DMS114 treated with DMSO at 0.1 percent for 48 hours (cell line): ENCODE measurements at regions not wholly inside any gene's neighbourhood (a gene's known extent, or its start where the extent isn't known, plus 50 kb on each side); places are given as distances from the start of the nearest gene placed in this dataset.
"Not testable (repeated sequence)": the region's sequence is repeated elsewhere in the genome, so short reads cannot be mapped to it uniquely, and the experiment has no call there.

Source experiments
- DNase-seq: peaks from one replicate; lab custom pipeline; 2025; ENCODE audit not compliant: unreplicated experiment; lab: John Stamatoyannopoulos, UW

DNA sequence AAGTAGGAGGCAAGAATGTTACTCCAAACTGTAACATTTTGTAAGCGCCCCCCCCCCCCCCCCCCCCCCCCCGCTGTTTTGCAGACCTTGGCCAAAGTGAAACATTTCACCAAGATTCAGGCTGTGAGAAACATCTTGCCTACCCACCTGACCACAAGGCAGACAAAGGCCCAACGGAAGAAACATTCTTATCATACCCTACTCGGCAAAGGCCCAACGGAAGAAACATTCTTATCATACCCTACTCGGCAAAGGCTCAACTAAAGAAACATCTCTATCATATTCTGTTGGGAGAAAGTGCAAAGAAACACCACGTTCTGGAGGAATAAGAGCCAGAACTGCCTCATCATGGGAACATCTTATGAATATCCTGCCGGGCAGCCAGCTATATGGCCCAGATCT is 117.1 kb downstream of the JRKL start:
- no peak for DNase-seq

DNA sequence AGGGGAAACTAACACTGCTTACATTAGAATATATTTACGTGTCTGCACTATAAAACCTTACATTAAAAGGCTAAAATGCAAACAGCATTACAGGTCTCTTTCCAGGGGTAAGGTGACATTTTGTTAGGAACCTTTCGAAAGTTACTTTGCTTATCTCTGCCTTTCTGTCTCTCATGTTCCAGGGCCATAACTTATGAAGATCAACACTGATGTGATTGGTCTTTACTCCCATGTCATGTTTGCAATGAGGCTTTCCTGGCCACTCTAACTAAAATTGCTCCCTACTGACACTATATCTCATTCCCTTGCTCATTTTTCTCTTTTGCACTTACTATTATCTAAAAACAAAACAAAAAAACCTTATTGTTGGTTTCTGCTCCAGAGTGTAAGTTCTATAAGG is 119.0 kb downstream of the JRKL start:
- no peak for DNase-seq

DNA sequence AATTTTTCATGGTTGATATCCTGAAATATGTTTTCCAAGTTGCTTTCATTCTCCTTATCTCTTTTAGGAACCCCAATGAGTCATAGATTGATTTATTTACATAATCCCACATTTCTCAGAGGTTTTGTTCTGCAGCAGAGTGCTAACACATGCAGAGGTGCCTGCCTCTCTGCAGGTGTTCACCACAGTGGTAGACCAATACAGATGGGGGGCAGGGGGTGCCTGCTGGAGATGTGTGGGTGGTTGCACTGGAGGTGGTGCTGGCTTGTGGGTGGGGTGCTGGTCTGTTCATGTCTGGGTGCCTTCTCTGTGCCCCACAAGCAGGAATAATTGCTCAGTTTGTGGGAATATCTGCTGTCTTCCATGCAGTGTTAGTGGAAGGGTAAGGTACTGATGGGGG is 131.1 kb downstream of the JRKL start:
- no peak for DNase-seq

DNA sequence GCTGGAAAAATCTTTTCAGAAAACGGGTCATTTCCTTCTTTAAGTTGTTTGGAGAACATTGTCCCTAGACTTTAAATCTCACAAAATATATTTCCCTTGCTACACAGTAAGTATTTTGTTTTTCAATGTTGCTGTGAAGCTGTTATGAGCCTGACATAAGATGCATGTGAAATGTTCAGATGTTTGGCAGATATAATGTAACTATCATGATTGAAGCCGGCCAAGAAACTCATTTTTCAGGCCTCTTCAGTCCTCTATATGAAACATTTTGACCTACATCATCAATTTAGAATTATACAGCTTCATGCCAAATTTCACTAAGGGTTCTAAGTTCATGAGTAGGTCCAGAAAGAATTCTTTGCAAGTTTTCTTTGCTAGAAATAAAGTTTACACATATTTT is 133.8 kb downstream of the JRKL start:
- no peak for DNase-seq

DNA sequence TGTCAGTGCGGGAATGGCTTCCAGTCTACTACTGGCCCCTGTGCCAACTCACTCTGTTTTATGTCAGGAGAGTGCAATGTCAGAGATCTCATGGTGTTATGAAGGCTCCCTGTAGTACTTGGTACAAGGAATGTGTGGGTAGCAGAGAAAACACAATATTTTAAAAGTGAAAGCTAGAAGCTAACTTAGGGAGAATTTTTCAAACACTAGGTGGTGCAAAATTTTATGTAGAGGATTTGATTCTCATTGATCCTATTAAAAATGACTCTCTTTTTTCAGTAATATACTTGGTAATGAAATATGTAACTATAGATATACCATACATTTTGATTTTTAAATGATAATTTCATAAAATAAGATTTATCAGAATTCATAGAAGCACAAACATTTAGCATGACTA is 134.7 kb downstream of the JRKL start:
- no peak for DNase-seq

DNA sequence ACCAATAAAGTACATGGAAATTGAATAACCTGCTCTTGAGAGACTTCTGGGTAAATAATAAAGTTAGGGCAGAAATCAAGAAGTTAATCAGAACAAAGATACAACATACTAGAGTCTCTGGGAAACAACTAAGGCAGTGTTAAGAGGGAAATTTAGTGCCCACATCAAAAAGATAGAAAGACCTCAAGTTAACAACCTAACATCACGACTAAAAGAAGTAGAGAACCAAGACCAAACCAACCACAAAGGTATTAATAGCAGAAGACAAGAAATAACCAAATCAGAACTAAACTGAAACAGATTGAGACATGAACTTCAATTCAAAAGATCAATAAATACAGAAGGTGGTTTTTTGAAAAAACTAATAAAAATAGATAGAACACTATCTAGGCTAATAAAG is 140.7 kb downstream of the JRKL start:
- DNase-seq = no peak

DNA sequence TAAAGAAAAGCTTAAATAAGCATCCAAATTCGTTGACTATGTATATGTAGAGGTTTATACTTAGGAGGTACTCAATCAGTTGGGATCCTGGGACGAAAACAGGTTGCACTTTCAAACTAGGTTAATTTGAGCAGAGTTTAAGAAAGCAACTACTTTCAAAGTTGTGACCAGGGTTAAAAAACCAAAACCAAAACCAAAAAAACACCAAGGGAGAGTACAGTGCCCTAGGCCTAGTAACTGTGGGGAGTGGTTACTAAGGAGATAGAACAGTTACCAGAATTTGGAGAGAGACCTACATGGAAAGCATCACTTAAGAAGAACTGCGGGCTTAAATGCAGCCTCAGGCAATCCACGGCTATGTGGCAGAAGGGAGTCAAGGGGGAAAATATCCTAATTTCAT is 148.3 kb downstream of the JRKL start:
- DNase-seq = no peak

DNA sequence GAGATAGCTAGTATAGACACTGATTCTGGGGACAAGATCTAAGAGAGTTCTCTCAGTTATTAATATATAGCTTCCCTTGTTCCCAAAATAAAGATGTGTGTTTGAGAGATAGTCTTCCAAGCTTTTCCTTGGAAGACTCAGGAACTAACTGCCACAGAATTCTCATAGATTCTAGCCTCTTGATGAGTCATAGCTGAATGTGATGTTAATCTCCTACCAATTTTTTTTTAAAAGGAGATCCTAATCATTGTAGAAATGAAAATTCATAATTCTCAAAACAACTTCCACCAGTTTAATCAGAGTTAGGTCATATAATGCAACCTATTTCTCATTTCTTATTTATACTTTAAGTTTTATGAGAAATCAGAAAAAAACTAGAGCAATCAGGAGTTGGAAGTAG is 148.8 kb downstream of the JRKL start:
- DNase-seq = no peak

DNA sequence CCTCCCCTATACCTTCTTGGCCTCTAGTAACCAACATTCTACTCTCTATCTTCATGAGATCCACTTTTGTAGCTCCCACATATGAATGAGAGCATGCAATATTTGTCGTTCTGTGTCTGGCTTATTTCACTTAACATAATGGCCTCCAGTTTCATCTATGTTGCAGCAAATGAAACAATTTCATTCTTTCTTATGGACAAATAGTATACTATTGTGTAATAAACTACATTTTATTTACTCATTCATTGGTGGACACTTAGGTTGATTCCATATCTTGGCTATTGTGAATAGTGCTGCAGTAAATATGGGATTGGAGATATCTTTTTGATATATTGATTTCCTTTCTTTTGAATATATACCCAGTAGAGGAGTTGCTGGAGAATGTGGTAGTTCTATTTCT is 151.1 kb downstream of the JRKL start:
- DNase-seq = no peak

DNA sequence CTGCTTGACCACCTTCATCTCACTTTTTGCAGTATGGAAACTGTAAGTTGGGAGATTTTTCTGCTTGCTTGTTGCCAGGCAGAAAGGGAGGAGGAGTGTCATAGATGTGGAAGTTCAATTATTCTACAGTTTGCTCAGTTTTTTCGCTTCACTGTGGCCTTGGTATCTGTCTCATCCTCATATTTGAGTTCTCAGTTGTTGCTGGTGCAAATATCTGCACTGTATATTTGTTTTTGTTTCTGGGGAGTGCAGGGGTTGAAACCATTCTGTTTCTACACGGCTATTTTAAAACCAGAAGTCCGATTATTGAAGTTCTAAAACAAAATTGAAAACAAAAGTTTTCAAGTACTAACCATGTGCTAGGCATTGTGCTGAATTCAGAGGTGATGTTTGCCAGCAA is 153.4 kb downstream of the JRKL start:
- DNase-seq = no peak

DNA sequence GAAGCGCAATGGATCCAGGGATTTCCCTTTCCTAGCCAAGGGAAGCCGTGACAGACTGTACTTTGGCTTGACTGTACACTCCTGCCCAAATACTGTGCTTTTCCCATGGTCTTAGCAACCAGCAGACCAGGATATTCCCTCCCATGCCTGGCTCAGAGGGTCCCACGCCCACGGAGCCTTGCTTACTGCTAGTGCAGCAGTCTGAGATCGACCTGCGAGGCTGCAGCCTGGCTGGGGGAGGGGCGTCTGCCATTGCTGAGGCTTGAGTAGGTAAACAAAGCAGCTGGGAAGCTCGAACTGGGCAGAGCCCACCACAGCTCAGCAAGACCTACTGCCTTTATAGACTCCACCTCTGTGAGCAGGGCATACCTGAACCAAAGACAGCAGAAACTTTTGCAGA is 155.4 kb downstream of the JRKL start:
- not testable (repeated sequence) for DNase-seq

DNA sequence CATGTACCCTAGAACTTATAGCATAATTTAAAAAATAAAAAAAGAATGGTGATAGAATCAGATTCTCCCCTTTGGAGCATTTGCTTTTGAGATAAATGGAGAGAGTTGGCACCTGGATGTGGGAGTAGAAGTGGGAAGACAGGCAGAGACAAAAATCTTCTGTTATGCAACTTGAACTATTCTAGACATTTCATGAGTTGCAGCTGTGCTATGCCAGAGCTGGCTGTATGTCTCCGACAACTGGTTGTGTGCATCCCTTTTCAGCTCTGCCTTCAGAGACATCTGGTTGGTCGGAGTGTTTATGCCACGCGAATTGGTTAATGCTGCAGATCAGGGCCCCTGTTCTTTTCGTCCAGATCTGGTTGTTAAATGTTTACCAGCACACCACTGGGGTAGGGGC is 161.3 kb downstream of the JRKL start:
- no peak for DNase-seq

DNA sequence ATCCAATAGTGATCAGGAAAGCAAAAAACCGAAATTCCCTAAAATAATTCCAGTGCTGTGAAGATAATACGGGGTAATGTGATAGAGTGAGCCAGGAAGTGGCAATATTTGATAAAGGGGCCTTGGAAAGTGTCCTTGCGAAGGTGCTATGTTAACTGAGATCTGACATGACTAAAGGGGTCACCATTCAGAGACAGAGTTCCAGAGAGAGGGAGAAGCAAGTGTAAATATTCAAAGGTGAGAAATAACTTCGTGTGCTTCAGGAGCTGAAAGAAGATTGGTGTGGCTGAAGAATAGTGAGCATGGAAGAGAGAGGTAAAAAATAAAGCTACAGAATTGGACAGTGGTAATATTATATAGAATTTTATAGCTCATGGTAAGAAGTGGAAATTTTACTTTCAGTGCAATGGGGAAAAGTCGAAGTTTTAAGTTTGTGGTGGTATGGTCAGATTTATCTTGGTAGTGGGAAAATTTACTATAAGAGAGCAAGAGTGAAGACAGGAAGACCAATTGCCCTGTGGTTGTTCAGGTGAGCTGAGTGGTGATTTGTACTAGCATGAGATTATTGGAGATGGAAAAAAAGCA is 164.5 kb downstream of the JRKL start:
- DNase-seq = no peak

DNA sequence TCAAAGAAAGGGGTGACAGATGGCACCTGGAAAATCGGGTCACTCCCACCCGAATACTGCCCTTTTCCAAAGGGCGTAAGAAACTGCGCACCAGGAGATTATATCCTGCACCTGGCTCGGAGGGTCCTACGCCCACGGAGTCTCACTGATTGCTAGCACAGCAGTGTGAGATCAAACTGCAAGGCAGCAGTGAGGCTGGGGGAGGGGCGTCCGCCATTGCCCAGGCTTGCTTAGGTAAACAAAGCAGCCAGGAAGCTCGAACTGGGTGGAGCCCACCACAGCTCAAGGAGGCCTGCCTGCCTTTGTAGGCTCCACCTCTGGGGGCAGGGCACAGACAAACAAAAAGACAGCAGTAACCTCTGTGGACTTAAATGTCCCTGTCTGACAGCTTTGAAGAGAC is 166.0 kb downstream of the JRKL start:
- not testable (repeated sequence) for DNase-seq

DNA sequence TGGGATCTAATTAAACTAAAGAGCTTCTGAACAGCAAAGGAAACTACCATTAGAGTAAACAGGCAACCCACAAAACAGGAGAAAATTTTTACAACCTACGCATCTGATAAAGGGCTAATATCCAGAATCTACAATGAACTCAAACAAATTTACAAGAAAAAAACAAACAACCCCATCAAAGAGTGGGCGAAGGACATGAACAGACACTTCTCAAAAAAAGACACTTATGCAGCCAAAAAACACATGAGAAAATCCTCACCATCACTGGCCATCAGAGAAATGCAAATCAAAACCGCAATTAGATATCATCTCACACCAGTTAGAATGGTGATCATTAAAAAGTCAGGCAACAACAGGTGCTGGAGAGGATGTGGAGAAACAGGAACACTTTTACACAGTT is 170.9 kb downstream of the JRKL start:
- DNase-seq = not testable (repeated sequence)

DNA sequence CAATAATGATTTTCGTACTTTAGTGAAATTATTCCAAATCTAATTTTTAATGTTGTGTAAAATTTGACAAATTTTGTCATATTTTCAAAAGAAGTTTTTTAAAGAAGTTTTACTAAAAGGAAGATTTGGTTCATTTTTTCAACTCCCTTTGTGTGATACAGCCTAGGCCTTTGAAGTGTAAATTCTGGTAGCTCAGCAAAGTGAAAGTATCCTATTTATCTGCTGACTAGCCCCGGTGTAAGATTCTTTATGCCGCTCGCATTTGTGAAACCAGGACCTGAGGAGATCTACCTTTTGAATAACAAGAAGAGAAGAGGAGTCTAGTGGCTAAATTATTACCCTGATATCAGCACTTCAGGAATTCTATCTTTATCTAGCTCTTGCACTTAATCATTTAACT is 177.4 kb downstream of the JRKL start:
- DNase-seq = no peak

DNA sequence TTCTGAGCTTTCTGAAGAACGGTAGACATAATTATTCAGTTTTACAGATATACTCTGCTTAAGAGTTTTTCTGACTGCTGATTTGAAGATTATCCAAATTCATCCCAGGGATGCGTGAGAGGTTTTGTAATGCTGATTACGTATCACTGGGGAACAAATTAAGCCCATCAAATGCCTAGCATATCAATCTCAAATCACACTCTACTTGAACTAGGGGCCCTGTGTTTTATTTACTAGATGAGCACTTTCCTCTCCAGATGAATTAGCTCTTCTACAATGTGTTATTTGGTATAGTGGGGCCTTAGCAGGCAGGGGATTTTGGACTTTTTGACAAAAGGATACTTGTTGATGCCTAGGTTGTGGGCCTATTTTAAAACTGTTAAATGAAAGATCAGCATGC is 177.9 kb downstream of the JRKL start:
- no peak for DNase-seq

DNA sequence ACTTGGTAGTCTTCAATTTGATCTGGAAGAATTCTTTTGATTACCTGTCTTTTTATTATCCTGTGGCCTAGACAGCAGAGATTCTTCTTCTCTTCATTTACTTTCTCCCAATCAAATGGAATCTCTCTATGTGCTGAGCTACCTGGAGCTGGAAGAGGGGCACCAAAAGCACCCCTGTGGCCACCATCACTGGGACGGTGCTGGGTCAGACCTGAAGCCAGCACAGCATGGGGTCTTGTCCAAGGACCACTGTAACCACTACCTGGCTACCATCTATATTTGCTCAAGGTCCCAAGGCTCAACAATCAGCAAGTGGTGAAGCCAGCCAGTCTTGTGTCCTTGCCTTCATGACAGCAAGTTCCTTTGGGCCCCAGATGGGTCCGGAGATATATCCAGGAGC is 186.6 kb downstream of the JRKL start:
- DNase-seq = no peak

DNA sequence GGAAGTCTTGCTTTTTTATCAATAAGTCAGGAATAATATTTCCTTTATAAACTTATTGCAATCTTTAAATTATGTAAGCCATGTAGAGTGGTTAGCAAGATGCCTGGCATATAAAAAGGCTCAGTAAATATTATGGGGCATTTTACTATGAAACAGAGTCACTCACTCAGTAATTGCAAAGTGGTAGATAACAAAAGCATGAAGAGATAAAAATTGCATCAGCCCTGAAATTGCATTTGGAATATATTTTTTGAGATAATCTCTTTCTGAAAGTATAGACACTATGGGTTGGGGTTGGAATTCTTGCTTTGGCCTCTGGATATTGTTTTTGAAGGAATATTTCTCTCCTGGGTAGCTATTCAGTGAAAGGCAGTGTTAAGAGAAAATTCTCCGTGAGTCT is 188.6 kb downstream of the JRKL start:
- no peak for DNase-seq

DNA sequence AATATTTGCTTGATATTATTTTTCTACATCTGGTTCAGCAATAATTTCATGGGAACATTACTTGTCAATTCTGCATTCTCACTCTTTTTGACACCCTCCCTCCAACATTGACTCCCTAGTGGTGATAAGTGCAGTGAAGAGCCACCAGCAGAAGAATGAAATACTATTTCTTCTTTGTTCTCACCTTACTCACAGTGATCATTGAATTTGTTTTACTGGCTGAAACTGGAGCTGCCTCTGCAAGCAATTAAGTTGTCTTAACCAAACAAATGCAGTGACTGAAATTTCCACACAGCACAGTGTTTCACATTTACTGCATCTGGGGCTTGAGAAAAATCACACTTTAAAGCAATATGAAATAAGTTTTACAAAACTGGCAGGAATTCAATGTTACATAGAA is 189.8 kb downstream of the JRKL start:
- DNase-seq = no peak

DNA sequence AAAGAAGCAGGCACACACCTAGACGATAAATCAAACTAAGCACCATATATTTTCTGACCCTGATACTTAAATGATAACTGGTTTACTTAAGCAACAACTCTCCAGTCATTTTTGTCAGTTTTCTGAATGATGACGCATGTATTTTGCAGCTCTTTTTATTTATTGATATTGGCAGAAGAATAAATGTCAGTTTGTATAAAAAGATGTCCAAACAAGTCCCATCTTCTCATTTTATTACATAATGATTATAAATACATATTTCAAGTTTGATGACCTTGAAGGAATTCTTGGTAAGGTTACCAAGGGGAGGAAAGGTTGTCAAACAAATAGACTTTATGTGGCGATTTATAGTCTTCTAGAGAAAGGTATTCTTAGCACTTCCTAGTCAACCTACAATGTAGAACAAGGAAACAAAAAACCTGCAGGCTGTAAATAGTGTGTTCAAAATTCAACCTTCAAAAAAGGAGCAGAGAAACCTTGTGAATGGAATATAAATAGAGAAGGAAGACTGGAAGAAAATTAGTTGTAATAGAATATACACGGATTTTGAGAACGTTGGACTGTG is 190.7 kb downstream of the JRKL start:
- no peak for DNase-seq

DNA sequence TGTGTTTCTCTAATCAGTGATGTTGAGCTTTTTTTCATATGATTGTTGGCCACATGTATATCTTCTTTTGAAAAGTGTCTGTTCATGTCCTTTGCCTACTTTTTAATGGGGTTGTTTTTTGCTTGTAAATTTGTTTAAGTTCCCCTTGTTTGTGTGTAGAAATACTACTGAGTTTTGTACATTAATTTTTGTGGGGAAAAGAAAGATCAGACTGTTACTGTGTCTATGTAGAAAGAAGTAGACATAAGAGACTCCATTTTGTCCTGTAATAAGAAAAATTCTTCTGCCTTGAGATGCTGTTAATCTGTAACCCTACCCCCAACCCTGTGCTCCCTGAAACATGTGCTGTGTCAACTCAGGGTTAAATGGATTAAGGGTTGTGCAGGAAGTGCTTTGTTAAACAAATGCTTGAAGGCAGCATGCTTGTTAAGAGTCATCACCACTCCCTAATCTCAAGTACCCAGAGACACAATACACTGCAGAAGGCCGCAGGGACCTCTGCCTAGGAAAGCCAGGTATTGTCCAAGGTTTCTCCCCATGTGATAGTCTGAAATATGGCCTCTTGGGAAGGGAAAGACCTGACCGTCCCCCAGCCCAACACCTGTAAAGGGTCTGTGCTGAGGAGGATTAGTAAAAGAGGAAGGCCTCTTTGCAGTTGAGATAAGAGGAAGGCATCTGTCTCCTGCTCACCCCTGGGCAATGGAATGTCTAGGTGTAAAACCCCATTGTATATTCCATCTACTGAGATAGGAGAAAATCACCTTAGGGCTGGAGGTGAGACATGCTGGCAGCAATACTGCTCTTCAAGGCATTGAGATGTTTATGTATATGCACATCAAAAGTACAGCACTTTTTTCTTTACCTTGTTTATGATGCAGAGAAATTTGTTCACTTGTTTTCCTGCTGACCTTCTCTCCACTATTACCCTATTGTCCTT is 196.4 kb downstream of the JRKL start:
- DNase-seq = not testable (repeated sequence)
